C4-2B (cell line): ENCODE measurements at regions not wholly inside any gene's neighbourhood (a gene's known extent, or its start where the extent isn't known, plus 50 kb on each side); places are given as distances from the start of the nearest gene placed in this dataset.

Experiments
- CTCF ChIP-seq: fragments of 450-650 bp; conservative IDR thresholded peaks from 2 replicates; pipeline ENCODE4 v1.5.1; 2017; ENCODE audit warnings: mild to moderate bottlenecking
- ZFX ChIP-seq: fragments of 450-650 bp; IDR thresholded peaks from 2 replicates; pipeline ENCODE4 v1.6.1; 2017

GRCh38 chr11:126115816-126116331, 53.2 kb upstream of the CDON start:
- TF ChIP-seq CTCF (no peak; the same call in 1 of the 2 replicates), ZFX (no peak)
